ENCODE measurements at regions not wholly inside any gene's neighbourhood (a gene's known extent, or its start where the extent isn't known, plus 50 kb on each side); places are given as distances from the start of the nearest gene placed in this dataset.

- no peaks in the 10 kb centered on the region for H3K27me3 Mint-ChIP-seq
- H3K27ac Mint-ChIP-seq: no peak overlapping the region
- H3K4me1 Mint-ChIP-seq: no peaks in the 10 kb centered on the region
- H3K9me3 Mint-ChIP-seq: peaks cover 9 to 12% of the 10 kb centered on the region in 2 donors
- DNase-seq (no peak), ATAC-seq (no peak)
- H3K4me3 Mint-ChIP-seq: no peak overlapping the region
Observed at GRCh38 chr4:24137671-24138601, 248.1 kb upstream of the PPARGC1A start.

- H3K27ac Mint-ChIP-seq: no peak overlapping the region
- H3K4me3 Mint-ChIP-seq: no peak overlapping the region
- H3K4me1 Mint-ChIP-seq: no peaks in the 10 kb centered on the region
- H3K27me3 Mint-ChIP-seq: no peaks in the 10 kb centered on the region
- peaks cover 15 to 20% of the 10 kb centered on the region in 2 donors for H3K9me3 Mint-ChIP-seq
- ATAC-seq (no peak), DNase-seq (no peak)
Observed at GRCh38 chr4:24131954-24132673, 242.3 kb upstream of the PPARGC1A start.

GRCh38 chr4:24130637-24131036, 240.8 kb upstream of the PPARGC1A start:
- no peak for DNase-seq
- no peaks in the 10 kb centered on the region for H3K27me3 Mint-ChIP-seq

GRCh38 chr4:24126776-24127175, 236.9 kb upstream of the PPARGC1A start:
- no peak overlapping the region for H3K27ac Mint-ChIP-seq
- H3K9me3 Mint-ChIP-seq: peaks cover 14 to 26% of the 10 kb centered on the region in 2 donors
- ATAC-seq (no peak), DNase-seq (no peak)
- H3K27me3 Mint-ChIP-seq: no peaks in the 10 kb centered on the region
- H3K4me1 Mint-ChIP-seq: no peaks in the 10 kb centered on the region
- H3K4me3 Mint-ChIP-seq: no peak overlapping the region

More at GRCh38 chr4:24130637-24131036, 240.8 kb upstream of the PPARGC1A start:
- Mint-ChIP-seq H3K4me3 (no peak overlapping the region), H3K4me1 (no peaks in the 10 kb centered on the region), H3K9me3 (peaks cover 13 to 21% of the 10 kb centered on the region in 2 donors), H3K27ac (no peak overlapping the region)
- ATAC-seq: no peak

- Mint-ChIP-seq H3K27ac (no peak overlapping the region), H3K9me3 (peaks cover 5 to 11% of the 10 kb centered on the region in 2 donors), H3K4me3 (no peak overlapping the region), H3K4me1 (no peaks in the 10 kb centered on the region), H3K27me3 (no peaks in the 10 kb centered on the region)
- ATAC-seq (no peak), DNase-seq (no peak)
Observed at GRCh38 chr4:24121395-24122175, 231.7 kb upstream of the PPARGC1A start.

GRCh38 chr4:24117975-24118374, 228.1 kb upstream of the PPARGC1A start:
- no peak overlapping the region for H3K4me3 Mint-ChIP-seq
- DNase-seq: no peak
- no peak overlapping the region for H3K27ac Mint-ChIP-seq
- H3K4me1 Mint-ChIP-seq: no peaks in the 10 kb centered on the region
- peaks cover 7 to 13% of the 10 kb centered on the region in 2 donors for H3K9me3 Mint-ChIP-seq
- no peak for ATAC-seq
- H3K27me3 Mint-ChIP-seq: no peaks in the 10 kb centered on the region

- Mint-ChIP-seq H3K27me3 (no peaks in the 10 kb centered on the region), H3K4me1 (no peaks in the 10 kb centered on the region), H3K9me3 (peaks cover 7 to 9% of the 10 kb centered on the region in 2 donors), H3K4me3 (no peak overlapping the region), H3K27ac (no peak overlapping the region)
- DNase-seq (no peak), ATAC-seq (no peak)
Observed at GRCh38 chr4:24116107-24116506, 226.3 kb upstream of the PPARGC1A start.

GRCh38 chr4:24114919-24115500, 225.2 kb upstream of the PPARGC1A start:
- H3K27ac Mint-ChIP-seq: no peak overlapping the region
- H3K27me3 Mint-ChIP-seq: no peaks in the 10 kb centered on the region
- no peak overlapping the region for H3K4me3 Mint-ChIP-seq
- DNase-seq (no peak), ATAC-seq (no peak)
- no peaks in the 10 kb centered on the region for H3K4me1 Mint-ChIP-seq
- peaks cover 7 to 9% of the 10 kb centered on the region in 2 donors for H3K9me3 Mint-ChIP-seq

- no peak for ATAC-seq
- H3K4me1 Mint-ChIP-seq: no peaks in the 10 kb centered on the region
- no peak overlapping the region for H3K4me3 Mint-ChIP-seq
- no peaks in the 10 kb centered on the region for H3K27me3 Mint-ChIP-seq
- no peak overlapping the region for H3K27ac Mint-ChIP-seq
- peaks cover 7 to 9% of the 10 kb centered on the region in 2 donors for H3K9me3 Mint-ChIP-seq
- DNase-seq: no peak
Observed at GRCh38 chr4:24114444-24114843, 224.6 kb upstream of the PPARGC1A start.

GRCh38 chr4:24112466-24112865, 222.6 kb upstream of the PPARGC1A start:
- Mint-ChIP-seq H3K27me3 (no peaks in the 10 kb centered on the region), H3K4me3 (no peak overlapping the region), H3K4me1 (no peaks in the 10 kb centered on the region), H3K27ac (no peak overlapping the region), H3K9me3 (peaks cover 7 to 9% of the 10 kb centered on the region in 2 donors)
- DNase-seq (no peak), ATAC-seq (no peak)

- Mint-ChIP-seq H3K27ac (no peak overlapping the region), H3K9me3 (peaks cover 7 to 11% of the 10 kb centered on the region in 2 donors), H3K4me3 (no peak overlapping the region), H3K27me3 (no peaks in the 10 kb centered on the region), H3K4me1 (no peaks in the 10 kb centered on the region)
- DNase-seq (no peak), ATAC-seq (no peak)
Observed at GRCh38 chr4:24108567-24108966, 218.7 kb upstream of the PPARGC1A start.

GRCh38 chr4:24105327-24106038, 215.6 kb upstream of the PPARGC1A start:
- no peak overlapping the region for H3K4me3 Mint-ChIP-seq
- ATAC-seq (no peak), DNase-seq (no peak)
- H3K27ac Mint-ChIP-seq: no peak overlapping the region
- no peaks in the 10 kb centered on the region for H3K4me1 Mint-ChIP-seq
- H3K27me3 Mint-ChIP-seq: no peaks in the 10 kb centered on the region
- peaks cover 0 to 7% of the 10 kb centered on the region in 2 donors for H3K9me3 Mint-ChIP-seq

GRCh38 chr4:24104158-24104565, 214.3 kb upstream of the PPARGC1A start:
- Mint-ChIP-seq H3K4me3 (no peak overlapping the region), H3K27ac (no peak overlapping the region), H3K9me3 (peaks cover 0 to 7% of the 10 kb centered on the region in 2 donors), H3K27me3 (no peaks in the 10 kb centered on the region), H3K4me1 (no peaks in the 10 kb centered on the region)
- no peak for DNase-seq
- ATAC-seq: no peak

GRCh38 chr4:24103434-24104157, 213.7 kb upstream of the PPARGC1A start:
- Mint-ChIP-seq H3K4me3 (no peak overlapping the region), H3K27me3 (no peaks in the 10 kb centered on the region), H3K9me3 (peaks cover 0 to 7% of the 10 kb centered on the region in 2 donors), H3K27ac (no peak overlapping the region), H3K4me1 (no peaks in the 10 kb centered on the region)
- ATAC-seq (no peak), DNase-seq (no peak)

All from stimulated activated naive CD8-positive, alpha-beta T cell treated with anti-CD3 and anti-CD28 coated beads, Interleukin-15, amount 100 ng/mL, for 72 hours (primary cell).